ENCODE measurements at regions not wholly inside any gene's neighbourhood (a gene's known extent, or its start where the extent isn't known, plus 50 kb on each side); places are given as distances from the start of the nearest gene placed in this dataset.
"Not testable (repeated sequence)": the region's sequence is repeated elsewhere in the genome, so short reads cannot be mapped to it uniquely, and the experiment has no call there.

GRCh38 chr2:83900862-83901261, 558.2 kb downstream of the SUCLG1 start:
- DNase-seq (ENCODE audit: extremely low spot score, unreplicated experiment): no peak
- H3K4me1 Mint-ChIP-seq (ENCODE audit: unreplicated experiment): no peaks in the 10 kb centered on the region
- no peak overlapping the region for H3K27ac Mint-ChIP-seq
- H3K27me3 Mint-ChIP-seq: no peaks in the 10 kb centered on the region
- no peaks in the 10 kb centered on the region for H3K36me3 Mint-ChIP-seq
- no peak overlapping the region for H3K4me3 Mint-ChIP-seq
- TF ChIP-seq CTCF (conservative IDR thresholded peaks at IDR 0.05): no peak
- no peaks in the 10 kb centered on the region for H3K9me3 Mint-ChIP-seq

- H3K27me3 Mint-ChIP-seq: no peaks in the 10 kb centered on the region
- H3K27ac Mint-ChIP-seq: no peak overlapping the region
- no peaks in the 10 kb centered on the region for H3K4me1 Mint-ChIP-seq (ENCODE audit: unreplicated experiment)
- no peak overlapping the region for H3K4me3 Mint-ChIP-seq
- no peak for TF ChIP-seq CTCF (conservative IDR thresholded peaks at IDR 0.05)
- H3K9me3 Mint-ChIP-seq: no peaks in the 10 kb centered on the region
- no peaks in the 10 kb centered on the region for H3K36me3 Mint-ChIP-seq
- DNase-seq (ENCODE audit: extremely low spot score, unreplicated experiment): no peak
These were observed 559.8 kb downstream of the SUCLG1 start for GRCh38 chr2:83899271-83899670.

- no peak overlapping the region for H3K27ac Mint-ChIP-seq
- no peaks in the 10 kb centered on the region for H3K9me3 Mint-ChIP-seq
- no peaks in the 10 kb centered on the region for H3K36me3 Mint-ChIP-seq
These were observed 564.1 kb downstream of the SUCLG1 start for GRCh38 chr2:83894976-83895375.

GRCh38 chr2:83887757-83888156, 571.3 kb downstream of the SUCLG1 start:
- Mint-ChIP-seq H3K27me3 (no peaks in the 10 kb centered on the region), H3K36me3 (no peaks in the 10 kb centered on the region), H3K4me1 (ENCODE audit: unreplicated experiment) (no peaks in the 10 kb centered on the region), H3K27ac (no peak overlapping the region), H3K9me3 (no peaks in the 10 kb centered on the region), H3K4me3 (no peak overlapping the region)
- DNase-seq (ENCODE audit: extremely low spot score, unreplicated experiment): no peak
- no peak for TF ChIP-seq CTCF (conservative IDR thresholded peaks at IDR 0.05)

More at GRCh38 chr2:83894976-83895375, 564.1 kb downstream of the SUCLG1 start:
- Mint-ChIP-seq H3K4me1 (ENCODE audit: unreplicated experiment) (no peaks in the 10 kb centered on the region), H3K4me3 (no peak overlapping the region), H3K27me3 (no peaks in the 10 kb centered on the region)
- TF ChIP-seq CTCF (conservative IDR thresholded peaks at IDR 0.05): no peak
- no peak for DNase-seq (ENCODE audit: extremely low spot score, unreplicated experiment)

GRCh38 chr2:83879127-83879526, 580.0 kb downstream of the SUCLG1 start:
- H3K9me3 Mint-ChIP-seq: peaks cover 15% of the 10 kb centered on the region
- no peak for DNase-seq (ENCODE audit: extremely low spot score, unreplicated experiment)
- no peaks in the 10 kb centered on the region for H3K27me3 Mint-ChIP-seq
- no peaks in the 10 kb centered on the region for H3K36me3 Mint-ChIP-seq
- no peak overlapping the region for H3K4me3 Mint-ChIP-seq
- no peaks in the 10 kb centered on the region for H3K4me1 Mint-ChIP-seq (ENCODE audit: unreplicated experiment)
- no peak overlapping the region for H3K27ac Mint-ChIP-seq
- TF ChIP-seq CTCF (conservative IDR thresholded peaks at IDR 0.05): no peak

GRCh38 chr2:83877261-83877660, 581.8 kb downstream of the SUCLG1 start:
- not testable (repeated sequence) for H3K4me1 Mint-ChIP-seq (ENCODE audit: unreplicated experiment); H3K27me3 Mint-ChIP-seq; H3K27ac Mint-ChIP-seq; H3K36me3 Mint-ChIP-seq; H3K4me3 Mint-ChIP-seq; DNase-seq (ENCODE audit: extremely low spot score, unreplicated experiment)
- H3K9me3 Mint-ChIP-seq: peaks cover 15% of the 10 kb centered on the region
